Caki2 (cell line): ENCODE measurements at regions not wholly inside any gene's neighbourhood (a gene's known extent, or its start where the extent isn't known, plus 50 kb on each side); places are given as distances from the start of the nearest gene placed in this dataset.

Experiments used
- DNase-seq: peaks from one replicate; pipeline ENCODE4 v3.0.0-alpha.2; 2015; ENCODE audit warnings: low read depth
- in situ Hi-C: cut with HindIII; loops from 2 replicates; pipeline ENCODE4 v1.10.0; 2016; ENCODE audit warnings: low sequenced_read_pairs, low pct_unique_long_range_greater_than_20kb, mixed read lengths

GRCh38 chr5:164577201-164577600 is 1071.8 kb downstream of the MAT2B start:
- in situ Hi-C loops = no loop called here

DNA sequence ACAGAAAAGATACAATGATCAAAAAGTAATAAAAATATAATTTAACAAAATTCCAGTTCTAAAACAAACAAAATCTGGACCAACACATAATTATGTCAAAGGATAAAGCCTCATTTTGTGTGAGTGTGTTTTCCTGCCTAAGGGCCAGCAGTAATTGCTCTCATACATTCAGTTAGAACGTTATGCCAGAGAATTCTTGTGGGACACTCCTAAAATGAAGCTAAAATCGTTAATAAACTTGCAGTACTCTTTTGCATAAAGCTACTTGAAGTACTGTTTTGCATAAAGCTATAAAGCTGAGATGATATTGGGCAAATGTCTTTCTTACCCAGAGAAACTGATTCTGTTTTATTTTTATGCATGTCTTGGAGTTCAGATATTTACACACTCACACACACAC is 1072.3 kb downstream of the MAT2B start:
- in situ Hi-C loops = no loop called here
- no peak for DNase-seq

More at GRCh38 chr5:164577201-164577600, 1071.8 kb downstream of the MAT2B start:
- DNase-seq = no peak

- in situ Hi-C loops = no loop called here
Measured at GRCh38 chr5:164578401-164578800, 1073.0 kb downstream of the MAT2B start.

GRCh38 chr5:164578911-164579310 is 1073.5 kb downstream of the MAT2B start:
- in situ Hi-C loops = no loop called here

More at GRCh38 chr5:164578401-164578800, 1073.0 kb downstream of the MAT2B start:
- DNase-seq = no peak

DNA sequence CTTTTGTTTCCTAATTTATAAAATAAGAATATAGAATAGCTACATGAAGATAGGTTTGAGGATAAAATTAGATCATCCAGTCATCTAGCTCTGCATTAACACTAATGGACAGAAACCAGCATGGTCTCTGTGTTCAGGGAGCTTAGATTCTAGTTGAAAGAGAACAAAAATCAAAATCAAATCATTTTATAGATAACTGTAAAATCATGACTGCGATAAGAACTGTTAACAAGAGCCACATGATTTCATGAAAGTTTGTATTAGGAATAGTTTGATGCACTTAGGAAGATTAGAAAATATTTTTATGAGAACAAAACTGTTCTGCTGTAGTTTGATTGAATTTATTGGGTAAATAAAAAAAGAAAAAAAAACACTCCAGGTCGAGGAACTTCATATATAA is 1074.7 kb downstream of the MAT2B start:
- in situ Hi-C loops = no loop called here
- no peak for DNase-seq

More at GRCh38 chr5:164578911-164579310, 1073.5 kb downstream of the MAT2B start:
- no peak for DNase-seq

GRCh38 chr5:164581889-164582288 is 1076.5 kb downstream of the MAT2B start:
- DNase-seq = no peak
- in situ Hi-C loops = no loop called here

DNA sequence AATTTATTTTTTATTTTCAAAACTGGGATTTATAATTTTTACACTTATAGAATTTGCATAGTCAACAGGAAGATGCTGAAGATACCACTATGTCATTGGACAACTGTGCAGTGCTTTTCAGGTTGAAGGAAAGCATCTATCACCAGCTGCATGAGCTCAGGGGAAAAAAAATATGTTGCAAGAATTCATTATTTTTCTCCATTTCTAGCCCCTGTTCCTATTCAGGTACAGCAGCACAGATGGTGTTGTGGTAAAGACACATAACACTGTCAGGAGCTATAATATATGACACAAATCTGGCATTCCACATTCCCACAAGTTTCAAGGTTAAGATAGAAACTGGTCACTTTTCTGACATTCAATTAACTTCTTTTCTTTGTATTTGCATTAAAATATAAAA is 1088.6 kb downstream of the MAT2B start:
- no peak for DNase-seq
- in situ Hi-C loops = no loop called here

- in situ Hi-C loops = no loop called here
- no peak for DNase-seq
Measured at GRCh38 chr5:164597293-164597900, 1092.0 kb downstream of the MAT2B start.

- in situ Hi-C loops = no loop called here
- no peak for DNase-seq
Measured at GRCh38 chr5:164600274-164600673, 1094.9 kb downstream of the MAT2B start.

- in situ Hi-C loops = no loop called here
- DNase-seq = no peak
Measured at GRCh38 chr5:164600929-164601535, 1095.6 kb downstream of the MAT2B start.

GRCh38 chr5:164608507-164608906 is 1103.1 kb downstream of the MAT2B start:
- no peak for DNase-seq
- in situ Hi-C loops = no loop called here

- in situ Hi-C loops = no loop called here
- no peak for DNase-seq
Measured at GRCh38 chr5:164610374-164610773, 1105.0 kb downstream of the MAT2B start.

DNA sequence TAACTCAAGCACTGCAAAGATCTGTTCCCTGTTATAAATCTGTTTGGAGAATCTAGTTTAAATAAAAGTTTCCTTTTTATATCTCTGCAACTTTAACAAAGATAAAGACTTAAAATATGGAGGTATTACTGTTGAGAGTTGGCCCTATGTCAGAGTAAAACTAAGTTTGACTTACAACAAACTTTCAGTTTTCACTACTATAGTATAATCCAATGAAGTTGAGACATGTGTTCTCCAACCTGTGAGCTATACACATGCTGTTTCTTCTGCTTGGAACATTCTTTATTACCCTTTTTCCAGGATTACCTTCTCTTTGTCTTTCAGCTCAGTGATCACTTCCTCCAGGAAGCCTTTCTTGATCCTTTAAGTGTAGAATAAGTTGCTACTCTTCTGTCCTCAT is 1109.3 kb downstream of the MAT2B start:
- no peak for DNase-seq
- in situ Hi-C loops = no loop called here

DNA sequence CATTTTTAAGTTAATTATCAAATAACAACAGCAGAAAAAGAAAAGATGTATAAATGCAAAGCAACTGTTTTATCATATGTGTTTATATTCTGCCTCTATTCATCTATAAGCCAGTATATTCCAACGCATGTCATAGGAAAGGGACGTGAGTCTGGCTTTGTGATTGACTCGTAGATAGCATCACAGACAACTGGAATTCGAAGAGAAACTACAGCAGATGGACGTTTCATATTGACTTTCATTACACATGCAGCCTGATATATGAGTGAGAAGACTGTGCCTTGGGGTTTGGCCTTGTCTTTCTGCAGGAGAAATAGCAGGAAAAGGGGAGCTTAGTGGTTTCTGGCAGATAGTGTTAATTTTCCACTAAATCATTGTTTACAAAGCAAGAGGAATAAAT is 1111.9 kb downstream of the MAT2B start:
- no peak for DNase-seq
- in situ Hi-C loops = no loop called here

GRCh38 chr5:164627021-164627420 is 1121.6 kb downstream of the MAT2B start:
- in situ Hi-C loops = no loop called here

DNA sequence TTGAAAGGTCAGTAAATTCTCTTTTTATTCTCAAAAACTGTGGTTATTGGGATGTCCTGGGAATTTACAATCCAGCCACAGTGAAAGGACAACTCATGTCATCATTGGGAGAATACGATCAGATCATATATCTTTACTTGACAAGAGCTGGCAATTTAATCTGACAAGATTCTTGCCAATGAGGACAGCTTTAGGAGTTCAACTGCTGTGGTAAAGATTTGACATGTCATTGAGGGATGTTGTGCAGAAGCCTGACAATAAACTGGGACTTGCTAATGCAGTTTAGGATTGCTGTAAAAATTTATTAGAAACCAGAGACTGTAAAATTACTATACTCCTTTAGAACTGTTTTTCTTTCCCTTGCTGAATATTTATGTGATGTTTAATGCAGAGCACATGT is 1131.0 kb downstream of the MAT2B start:
- in situ Hi-C loops = no loop called here
- DNase-seq = no peak

More at GRCh38 chr5:164627021-164627420, 1121.6 kb downstream of the MAT2B start:
- no peak for DNase-seq

DNA sequence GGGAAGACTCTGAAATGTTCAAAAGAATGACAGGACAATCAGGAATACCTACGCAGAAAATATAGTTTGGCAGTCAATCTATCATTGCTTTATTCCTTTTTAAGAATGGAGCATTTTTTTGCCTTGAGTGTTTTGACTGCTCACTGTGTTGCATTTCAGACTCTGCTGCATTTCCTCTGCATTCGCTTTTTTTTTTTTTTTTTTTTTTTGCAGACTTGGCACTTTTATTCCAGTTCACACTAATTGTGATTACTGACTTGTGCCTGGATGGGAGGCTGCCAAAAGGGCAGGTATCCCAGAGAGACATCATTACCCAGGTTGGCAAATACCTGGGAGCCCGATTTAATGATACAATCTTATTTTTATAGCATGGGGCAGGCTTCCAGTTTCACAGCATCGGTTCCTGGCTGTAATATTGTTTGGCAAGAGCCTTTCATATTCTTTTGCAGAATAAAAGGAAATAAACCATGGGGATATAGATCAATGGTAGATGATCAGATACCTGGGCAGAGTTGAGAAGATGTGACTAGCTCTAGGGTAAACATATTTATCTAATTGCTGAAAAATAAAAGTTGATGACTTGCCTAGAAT is 1132.6 kb downstream of the MAT2B start:
- in situ Hi-C loops = no loop called here

GRCh38 chr5:164649266-164649665 is 1143.8 kb downstream of the MAT2B start:
- no peak for DNase-seq
- in situ Hi-C loops = no loop called here

More for the DNA sequence above, 1132.6 kb downstream of the MAT2B start:
- no peak for DNase-seq

GRCh38 chr5:164650427-164650826 is 1145.0 kb downstream of the MAT2B start:
- DNase-seq = no peak
- in situ Hi-C loops = no loop called here
